PFSK-1 (cell line): ENCODE measurements at regions not wholly inside any gene's neighbourhood (a gene's known extent, or its start where the extent isn't known, plus 50 kb on each side); places are given as distances from the start of the nearest gene placed in this dataset.

Source experiments
- POLR2AphosphoS5 ChIP-seq: IDR thresholded peaks from 2 replicates; pipeline ENCODE4 v1.6.1; 2012; ENCODE audit warnings: low read depth, mild to moderate bottlenecking, control low read depth, low read length, moderate library complexity
- REST ChIP-seq, 2 experiments: IDR thresholded peaks; 2 replicates each; pipeline versions ENCODE4 v1.6.1 to v1.8.0; 2011 to 2012; ENCODE audit warnings: low read depth in 2 of 2, low read length in 2 of 2, control low read depth in 1 of 2, inconsistent platforms in 1 of 2, mild to moderate bottlenecking in 1 of 2, moderate library complexity in 1 of 2; ENCODE audit not compliant: insufficient read depth in 1 of 2
- TAF1 ChIP-seq: IDR thresholded peaks from 2 replicates; pipeline ENCODE4 v1.6.1; 2012; ENCODE audit warnings: low read length, control low read depth, borderline replicate concordance; ENCODE audit not compliant: insufficient read depth

DNA sequence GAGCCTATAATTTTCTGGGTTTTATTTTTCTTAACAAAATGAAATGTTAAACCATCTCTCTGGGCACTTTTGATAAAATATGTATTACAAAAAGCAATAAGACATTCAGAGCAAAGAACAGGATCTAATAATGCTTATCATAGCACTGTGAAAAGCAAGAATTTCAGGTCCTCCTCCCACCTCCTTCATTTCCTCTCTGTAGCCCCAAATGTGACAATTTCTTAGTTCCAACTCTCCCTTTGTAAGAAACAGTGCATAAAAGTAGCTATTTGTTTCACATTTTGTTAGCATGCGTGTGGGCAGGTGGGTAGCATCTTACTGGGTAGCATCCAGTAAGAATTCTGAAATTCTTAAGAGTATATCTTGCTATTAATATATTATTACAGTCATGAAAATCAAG, 130.9 kb upstream of the RASA1 start:
- TF ChIP-seq REST (IDR thresholded peaks at IDR 0.05; ENCODE audit: insufficient read depth in 1 of 2, low read depth in 2 of 2, low read length in 2 of 2) (no peak), POLR2AphosphoS5 (no peak), TAF1 (no peak)
